ENCODE measurements at regions not wholly inside any gene's neighbourhood (a gene's known extent, or its start where the extent isn't known, plus 50 kb on each side); places are given as distances from the start of the nearest gene placed in this dataset.

GRCh38 chr13:68473834-68474326 lies 1243.7 kb upstream of the PCDH9 start:
- Histone ChIP-seq H3K27ac (no peak overlapping the region), H3K36me3 (no peaks in the 10 kb centered on the region), H3K4me3 (no peak overlapping the region), H3K4me1 (no peaks in the 10 kb centered on the region), H3K27me3 (no peaks in the 10 kb centered on the region), H3K9me3 (no peaks in the 10 kb centered on the region)
- no peak for DNase-seq
- TF ChIP-seq, protein P1, sequence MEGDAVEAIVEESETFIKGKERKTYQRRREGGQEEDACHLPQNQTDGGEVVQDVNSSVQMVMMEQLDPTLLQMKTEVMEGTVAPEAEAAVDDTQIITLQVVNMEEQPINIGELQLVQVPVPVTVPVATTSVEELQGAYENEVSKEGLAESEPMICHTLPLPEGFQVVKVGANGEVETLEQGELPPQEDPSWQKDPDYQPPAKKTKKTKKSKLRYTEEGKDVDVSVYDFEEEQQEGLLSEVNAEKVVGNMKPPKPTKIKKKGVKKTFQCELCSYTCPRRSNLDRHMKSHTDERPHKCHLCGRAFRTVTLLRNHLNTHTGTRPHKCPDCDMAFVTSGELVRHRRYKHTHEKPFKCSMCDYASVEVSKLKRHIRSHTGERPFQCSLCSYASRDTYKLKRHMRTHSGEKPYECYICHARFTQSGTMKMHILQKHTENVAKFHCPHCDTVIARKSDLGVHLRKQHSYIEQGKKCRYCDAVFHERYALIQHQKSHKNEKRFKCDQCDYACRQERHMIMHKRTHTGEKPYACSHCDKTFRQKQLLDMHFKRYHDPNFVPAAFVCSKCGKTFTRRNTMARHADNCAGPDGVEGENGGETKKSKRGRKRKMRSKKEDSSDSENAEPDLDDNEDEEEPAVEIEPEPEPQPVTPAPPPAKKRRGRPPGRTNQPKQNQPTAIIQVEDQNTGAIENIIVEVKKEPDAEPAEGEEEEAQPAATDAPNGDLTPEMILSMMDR (IDR thresholded peaks at IDR 0.05) = no peak
- intact Hi-C loops (cut with DNase I) = no loop called here
- no peak for ATAC-seq

DNA sequence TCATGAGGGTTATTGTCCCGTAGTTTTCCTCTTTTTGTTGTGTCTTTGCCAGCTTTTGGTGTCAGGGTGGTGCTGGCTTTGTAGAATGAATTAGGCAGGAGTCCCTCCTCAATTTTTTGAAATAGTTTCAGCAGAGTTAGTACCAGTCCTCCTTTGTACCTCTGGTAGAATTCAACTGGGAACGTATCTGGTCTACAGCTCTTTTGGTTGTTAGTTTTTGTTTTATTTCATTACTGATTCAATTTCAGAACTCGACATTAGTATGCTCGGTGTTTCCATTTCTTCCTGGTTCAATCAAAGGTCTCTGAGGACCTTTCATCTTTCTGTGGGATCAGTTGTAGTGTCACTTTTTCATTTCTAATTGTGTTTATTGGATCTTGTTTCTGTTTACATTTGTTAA lies 1237.0 kb upstream of the PCDH9 start:
- TF ChIP-seq, protein P1 (IDR thresholded peaks at IDR 0.05) = no peak
- H3K4me1 ChIP-seq = no peaks in the 10 kb centered on the region
- no peaks in the 10 kb centered on the region for H3K36me3 ChIP-seq
- H3K27me3 ChIP-seq = no peaks in the 10 kb centered on the region
- DNase-seq = no peak
- ATAC-seq = no peak
- H3K27ac ChIP-seq = no peak overlapping the region
- intact Hi-C loops (cut with DNase I) = no loop called here
- no peaks in the 10 kb centered on the region for H3K9me3 ChIP-seq
- H3K4me3 ChIP-seq = no peak overlapping the region

DNA sequence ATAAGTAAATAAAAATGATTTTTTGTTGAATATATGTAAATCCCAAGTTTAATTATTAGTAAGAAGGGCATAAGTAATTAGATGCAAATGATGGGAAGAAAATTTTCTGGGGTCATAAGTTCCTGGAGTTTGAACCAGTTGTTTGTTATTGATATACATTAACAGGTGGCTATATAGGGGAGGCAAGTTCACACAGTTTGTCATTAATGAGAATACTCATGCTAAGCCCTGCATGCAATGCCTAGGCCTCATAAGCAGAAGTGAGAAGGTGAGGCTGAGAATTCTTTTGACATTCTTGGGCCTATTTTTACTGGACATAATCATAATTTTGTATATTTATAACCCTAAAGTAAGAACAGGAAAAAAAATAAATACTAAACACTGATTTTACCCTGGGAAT lies 1210.7 kb upstream of the PCDH9 start:
- H3K9me3 ChIP-seq = no peaks in the 10 kb centered on the region
- TF ChIP-seq, protein P1 (IDR thresholded peaks at IDR 0.05) = no peak
- no peak overlapping the region for H3K4me3 ChIP-seq
- intact Hi-C loops (cut with DNase I) = no loop called here
- DNase-seq (no peak), ATAC-seq (no peak)
- no peaks in the 10 kb centered on the region for H3K4me1 ChIP-seq
- no peak overlapping the region for H3K27ac ChIP-seq
- H3K36me3 ChIP-seq = no peaks in the 10 kb centered on the region
- H3K27me3 ChIP-seq = no peaks in the 10 kb centered on the region

- no peaks in the 10 kb centered on the region for H3K27me3 ChIP-seq
- H3K4me1 ChIP-seq = no peaks in the 10 kb centered on the region
- DNase-seq (no peak), ATAC-seq (no peak)
- intact Hi-C loops (cut with DNase I) = no loop called here
- H3K36me3 ChIP-seq = no peaks in the 10 kb centered on the region
- H3K27ac ChIP-seq = no peak overlapping the region
- H3K9me3 ChIP-seq = no peaks in the 10 kb centered on the region
- TF ChIP-seq, protein P1 (IDR thresholded peaks at IDR 0.05) = no peak
- no peak overlapping the region for H3K4me3 ChIP-seq
These were observed 1209.7 kb upstream of the PCDH9 start for GRCh38 chr13:68439817-68440216.

GRCh38 chr13:68428292-68428691 lies 1198.2 kb upstream of the PCDH9 start:
- intact Hi-C loops (cut with DNase I) = no loop called here
- H3K4me3 ChIP-seq = no peak overlapping the region
- no peaks in the 10 kb centered on the region for H3K9me3 ChIP-seq
- no peak for ATAC-seq
- H3K27me3 ChIP-seq = no peaks in the 10 kb centered on the region
- no peak for DNase-seq
- no peak overlapping the region for H3K27ac ChIP-seq
- H3K4me1 ChIP-seq = no peaks in the 10 kb centered on the region
- no peaks in the 10 kb centered on the region for H3K36me3 ChIP-seq
- TF ChIP-seq, protein P1 (IDR thresholded peaks at IDR 0.05) = no peak

GRCh38 chr13:68417801-68418200 lies 1187.7 kb upstream of the PCDH9 start:
- Histone ChIP-seq H3K36me3 (no peaks in the 10 kb centered on the region), H3K27ac (no peak overlapping the region), H3K27me3 (no peaks in the 10 kb centered on the region), H3K4me3 (no peak overlapping the region), H3K4me1 (no peaks in the 10 kb centered on the region), H3K9me3 (no peaks in the 10 kb centered on the region)
- intact Hi-C loops (cut with DNase I) = no loop called here
- no peak for DNase-seq
- TF ChIP-seq, protein P1 (IDR thresholded peaks at IDR 0.05) = no peak
- no peak for ATAC-seq
